Neural crest cell (in vitro differentiated cells): ENCODE measurements at regions not wholly inside any gene's neighbourhood (a gene's known extent, or its start where the extent isn't known, plus 50 kb on each side); places are given as distances from the start of the nearest gene placed in this dataset.

Experiments used
- DNase-seq: peaks from one replicate; pipeline ENCODE4 v3.0.0; 2021; ENCODE audit warnings: low read depth, mixed read lengths, low spot score
- H3K27ac Mint-ChIP-seq: one replicate; pipeline ENCODE4 v1.8.0; 2021; ENCODE audit warnings: mild to moderate bottlenecking, mixed read lengths; ENCODE audit not compliant: unreplicated experiment
- H3K27me3 Mint-ChIP-seq: 2 replicates; pipeline ENCODE4 v1.8.0; 2021; ENCODE audit warnings: low read depth, mild to moderate bottlenecking, mixed read lengths
- H3K36me3 Mint-ChIP-seq: 2 replicates; pipeline ENCODE4 v1.8.0; 2021; ENCODE audit warnings: low read depth, mild to moderate bottlenecking, mixed read lengths
- H3K4me1 Mint-ChIP-seq: 2 replicates; pipeline ENCODE4 v1.8.0; 2021; ENCODE audit warnings: mixed read lengths
- H3K4me3 Mint-ChIP-seq: one replicate; pipeline ENCODE4 v1.8.0; 2021; ENCODE audit warnings: mild to moderate bottlenecking, mixed read lengths
- H3K9me3 Mint-ChIP-seq: 2 replicates; pipeline ENCODE4 v1.8.0; 2021; ENCODE audit warnings: mixed read lengths
- CTCF ChIP-seq: fragments of 200-600 bp; sonication (generic); conservative IDR thresholded peaks from 2 replicates; pipeline ENCODE4 v1.5.0; 2021; ENCODE audit warnings: antibody characterized with exemption, mild to moderate bottlenecking

- Mint-ChIP-seq H3K36me3 (no peaks in the 10 kb centered on the region), H3K27me3 (no peaks in the 10 kb centered on the region), H3K9me3 (peaks cover 2% of the 10 kb centered on the region), H3K4me1 (no peaks in the 10 kb centered on the region), H3K27ac (no peak overlapping the region), H3K4me3 (no peak overlapping the region)
- no peak for DNase-seq
- no peak for TF ChIP-seq CTCF
These were observed 1397.4 kb upstream of the SPRY2 start for GRCh38 chr13:81738364-81738763.

- peaks cover 9% of the 10 kb centered on the region for H3K9me3 Mint-ChIP-seq
- H3K27ac Mint-ChIP-seq = no peak overlapping the region
- no peaks in the 10 kb centered on the region for H3K27me3 Mint-ChIP-seq
- no peak for TF ChIP-seq CTCF
- no peaks in the 10 kb centered on the region for H3K4me1 Mint-ChIP-seq
- H3K4me3 Mint-ChIP-seq = no peak overlapping the region
- H3K36me3 Mint-ChIP-seq = no peaks in the 10 kb centered on the region
- DNase-seq = no peak
These were observed 1385.3 kb upstream of the SPRY2 start for GRCh38 chr13:81726037-81726726.

GRCh38 chr13:81722456-81722855 lies 1381.5 kb upstream of the SPRY2 start:
- H3K4me1 Mint-ChIP-seq = no peaks in the 10 kb centered on the region
- TF ChIP-seq CTCF = no peak
- peaks cover 4% of the 10 kb centered on the region for H3K9me3 Mint-ChIP-seq
- no peak overlapping the region for H3K4me3 Mint-ChIP-seq
- H3K27ac Mint-ChIP-seq = no peak overlapping the region
- DNase-seq = no peak
- no peaks in the 10 kb centered on the region for H3K36me3 Mint-ChIP-seq
- H3K27me3 Mint-ChIP-seq = no peaks in the 10 kb centered on the region

- H3K27ac Mint-ChIP-seq = no peak overlapping the region
- H3K9me3 Mint-ChIP-seq = no peaks in the 10 kb centered on the region
- DNase-seq = no peak
- no peak overlapping the region for H3K4me3 Mint-ChIP-seq
- no peak for TF ChIP-seq CTCF
- no peaks in the 10 kb centered on the region for H3K27me3 Mint-ChIP-seq
- no peaks in the 10 kb centered on the region for H3K36me3 Mint-ChIP-seq
- H3K4me1 Mint-ChIP-seq = no peaks in the 10 kb centered on the region
These were observed 1380.5 kb upstream of the SPRY2 start for GRCh38 chr13:81721400-81721799.

GRCh38 chr13:81714513-81714912 lies 1373.6 kb upstream of the SPRY2 start:
- no peak for DNase-seq
- Mint-ChIP-seq H3K36me3 (peaks cover under 1% of the 10 kb centered on the region), H3K27ac (no peak overlapping the region), H3K4me1 (no peaks in the 10 kb centered on the region), H3K4me3 (no peak overlapping the region), H3K27me3 (no peaks in the 10 kb centered on the region), H3K9me3 (peaks cover 2% of the 10 kb centered on the region)
- no peak for TF ChIP-seq CTCF
